ENCODE measurements at regions not wholly inside any gene's neighbourhood (a gene's known extent, or its start where the extent isn't known, plus 50 kb on each side); places are given as distances from the start of the nearest gene placed in this dataset.

DNA sequence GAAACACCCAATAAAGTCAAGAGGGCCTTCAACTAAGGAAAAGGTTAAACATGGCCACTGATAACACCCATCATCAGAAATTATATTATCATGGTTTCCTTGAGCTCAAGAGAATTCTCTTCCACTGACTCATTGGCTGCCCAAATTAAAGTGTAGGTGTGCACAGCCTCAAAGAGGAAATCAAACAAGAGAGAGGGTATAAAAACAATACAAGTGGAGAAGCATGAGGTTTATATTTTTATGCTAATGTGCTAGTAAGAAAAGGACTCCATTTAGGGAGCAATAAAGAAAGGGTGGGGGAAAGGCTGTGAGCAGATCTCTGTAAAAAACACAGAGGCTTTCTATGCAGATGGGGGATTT, 168.8 kb upstream of the VRK2 start:
- no peak for TF ChIP-seq CTCF (IDR thresholded peaks at IDR 0.05; ENCODE audit: control insufficient read depth, insufficient read depth, low read depth, low read length, missing control alignments)
- no peak for DNase-seq (ENCODE audit: low read depth)
- no peak overlapping the region for H3K4me3 ChIP-seq (ENCODE audit: control insufficient read depth, low read depth, low read length)

- no peak for TF ChIP-seq CTCF (IDR thresholded peaks at IDR 0.05; ENCODE audit: control insufficient read depth, insufficient read depth, low read depth, low read length, missing control alignments)
- no peak for DNase-seq (ENCODE audit: low read depth)
- H3K4me3 ChIP-seq (ENCODE audit: control insufficient read depth, low read depth, low read length): no peak overlapping the region
Observed at GRCh38 chr2:57878171-57878865, 168.3 kb upstream of the VRK2 start.

DNA sequence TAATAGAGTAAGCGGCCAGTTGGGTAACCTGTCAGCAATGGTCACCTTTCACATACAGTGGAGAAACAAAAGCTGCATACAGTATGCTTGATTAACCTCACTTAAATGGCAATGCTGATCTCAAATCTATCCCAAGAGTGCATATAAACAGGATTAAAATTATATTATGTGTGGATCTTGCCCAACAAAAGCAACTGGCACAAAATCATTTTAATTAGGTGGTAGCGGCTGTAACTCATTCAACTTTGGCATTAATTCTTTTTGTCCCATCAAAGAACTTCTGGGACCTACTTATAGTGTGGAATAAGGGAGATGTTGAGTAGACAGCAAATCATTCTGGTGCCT, 167.8 kb upstream of the VRK2 start:
- no peak overlapping the region for H3K4me3 ChIP-seq (ENCODE audit: control insufficient read depth, low read depth, low read length)
- no peak for TF ChIP-seq CTCF (IDR thresholded peaks at IDR 0.05; ENCODE audit: control insufficient read depth, insufficient read depth, low read depth, low read length, missing control alignments)
- DNase-seq (ENCODE audit: low read depth): no peak

DNA sequence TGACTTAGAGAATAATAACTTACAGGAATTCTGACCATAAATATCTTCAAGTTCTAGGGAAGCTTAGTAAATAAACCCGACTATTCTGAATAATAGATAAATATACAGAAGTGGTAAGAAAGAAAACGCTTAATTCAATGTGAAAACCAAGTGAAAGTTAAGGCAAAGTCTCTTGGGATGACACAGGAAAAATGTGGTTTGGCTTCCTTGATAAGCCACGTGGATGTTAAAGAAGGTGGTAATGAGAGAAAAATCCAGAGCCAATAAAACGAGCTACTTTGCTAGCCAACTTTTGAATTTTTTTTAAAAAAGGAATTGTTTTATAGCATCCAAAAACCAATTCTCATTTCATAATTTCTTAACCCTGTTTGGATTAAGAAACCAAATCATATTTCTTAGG, 166.2 kb upstream of the VRK2 start:
- H3K4me3 ChIP-seq (ENCODE audit: control insufficient read depth, low read depth, low read length): no peak overlapping the region
- TF ChIP-seq CTCF (IDR thresholded peaks at IDR 0.05; ENCODE audit: control insufficient read depth, insufficient read depth, low read depth, low read length, missing control alignments): no peak
- no peak for DNase-seq (ENCODE audit: low read depth)

GRCh38 chr2:57880967-57881366, 165.6 kb upstream of the VRK2 start:
- H3K4me3 ChIP-seq (ENCODE audit: control insufficient read depth, low read depth, low read length): no peak overlapping the region
- no peak for TF ChIP-seq CTCF (IDR thresholded peaks at IDR 0.05; ENCODE audit: control insufficient read depth, insufficient read depth, low read depth, low read length, missing control alignments)
- DNase-seq (ENCODE audit: low read depth): no peak

DNA sequence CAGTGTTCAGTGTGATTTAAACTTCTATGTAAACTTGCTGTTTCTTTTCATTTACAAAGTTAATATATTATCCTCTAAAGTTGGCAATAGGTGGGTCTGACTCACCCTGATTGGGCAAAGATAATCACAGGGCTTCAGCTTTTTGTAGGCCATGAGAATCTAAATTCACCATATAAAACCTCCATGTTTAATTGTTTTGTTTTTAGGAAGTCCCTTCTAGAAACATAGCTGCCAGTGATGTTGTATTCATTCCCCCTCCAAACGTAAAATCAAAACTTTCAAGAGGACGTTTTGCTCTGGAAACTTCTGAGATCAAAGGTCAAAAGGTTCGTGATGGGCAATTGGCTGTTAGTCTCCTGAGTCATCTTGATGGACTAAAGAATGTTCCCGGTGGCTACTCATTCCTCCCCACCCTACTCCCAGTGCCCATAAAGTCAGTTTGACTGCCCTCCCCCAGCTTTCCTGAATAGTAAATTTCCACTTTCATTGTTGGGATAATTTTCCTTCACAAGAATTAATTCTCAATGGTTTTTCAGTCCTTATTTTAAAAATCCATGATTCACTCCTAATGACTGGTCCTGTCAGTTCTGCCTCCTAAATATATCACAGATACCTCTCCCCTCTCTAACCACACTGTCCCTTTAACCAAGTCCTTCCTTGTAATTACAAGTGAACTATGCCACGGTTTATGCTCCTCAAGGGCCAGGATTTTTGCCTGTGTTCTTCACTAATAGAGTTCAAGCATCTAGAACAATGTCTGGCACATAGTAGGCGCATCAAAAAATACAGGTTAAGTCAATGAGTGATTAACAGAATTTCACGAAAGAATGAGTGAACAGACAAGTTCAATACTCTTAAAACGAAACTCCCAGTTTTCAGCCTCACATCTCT, 164.4 kb upstream of the VRK2 start:
- TF ChIP-seq CTCF (IDR thresholded peaks at IDR 0.05; ENCODE audit: control insufficient read depth, insufficient read depth, low read depth, low read length, missing control alignments): no peak
- DNase-seq (ENCODE audit: low read depth): peak; percentile 13
- H3K4me3 ChIP-seq (ENCODE audit: control insufficient read depth, low read depth, low read length): no peak overlapping the region

Measured in AG09309 (cell line).